ENCODE measurements at regions not wholly inside any gene's neighbourhood (a gene's known extent, or its start where the extent isn't known, plus 50 kb on each side); places are given as distances from the start of the nearest gene placed in this dataset.
"Not testable (repeated sequence)": the region's sequence is repeated elsewhere in the genome, so short reads cannot be mapped to it uniquely, and the experiment has no call there.

- TF ChIP-seq, protein P1, sequence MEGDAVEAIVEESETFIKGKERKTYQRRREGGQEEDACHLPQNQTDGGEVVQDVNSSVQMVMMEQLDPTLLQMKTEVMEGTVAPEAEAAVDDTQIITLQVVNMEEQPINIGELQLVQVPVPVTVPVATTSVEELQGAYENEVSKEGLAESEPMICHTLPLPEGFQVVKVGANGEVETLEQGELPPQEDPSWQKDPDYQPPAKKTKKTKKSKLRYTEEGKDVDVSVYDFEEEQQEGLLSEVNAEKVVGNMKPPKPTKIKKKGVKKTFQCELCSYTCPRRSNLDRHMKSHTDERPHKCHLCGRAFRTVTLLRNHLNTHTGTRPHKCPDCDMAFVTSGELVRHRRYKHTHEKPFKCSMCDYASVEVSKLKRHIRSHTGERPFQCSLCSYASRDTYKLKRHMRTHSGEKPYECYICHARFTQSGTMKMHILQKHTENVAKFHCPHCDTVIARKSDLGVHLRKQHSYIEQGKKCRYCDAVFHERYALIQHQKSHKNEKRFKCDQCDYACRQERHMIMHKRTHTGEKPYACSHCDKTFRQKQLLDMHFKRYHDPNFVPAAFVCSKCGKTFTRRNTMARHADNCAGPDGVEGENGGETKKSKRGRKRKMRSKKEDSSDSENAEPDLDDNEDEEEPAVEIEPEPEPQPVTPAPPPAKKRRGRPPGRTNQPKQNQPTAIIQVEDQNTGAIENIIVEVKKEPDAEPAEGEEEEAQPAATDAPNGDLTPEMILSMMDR (conservative IDR thresholded peaks at IDR 0.05; ENCODE audit: control insufficient read depth, insufficient read depth, low read depth, low read length), result no peak
- no peak for DNase-seq (ENCODE audit: low read depth)
These were observed 960.0 kb upstream of the PCDH20 start for GRCh38 chr13:62375653-62376052.

GRCh38 chr13:62371737-62372136 is 956.1 kb upstream of the PCDH20 start:
- DNase-seq (ENCODE audit: low read depth), result no peak
- TF ChIP-seq, protein P1 (conservative IDR thresholded peaks at IDR 0.05; ENCODE audit: control insufficient read depth, insufficient read depth, low read depth, low read length), result no peak
- no peak overlapping the region for H3K4me3 ChIP-seq (ENCODE audit: control insufficient read depth, low read depth, low read length)

More at GRCh38 chr13:62375653-62376052, 960.0 kb upstream of the PCDH20 start:
- H3K4me3 ChIP-seq (ENCODE audit: control insufficient read depth, low read depth, low read length), result no peak overlapping the region

- H3K4me3 ChIP-seq (ENCODE audit: control insufficient read depth, low read depth, low read length); DNase-seq (ENCODE audit: low read depth): not testable (repeated sequence)
These were observed 952.3 kb upstream of the PCDH20 start for GRCh38 chr13:62367971-62368370.

GRCh38 chr13:62360609-62361008 is 945.0 kb upstream of the PCDH20 start:
- TF ChIP-seq, protein P1 (conservative IDR thresholded peaks at IDR 0.05; ENCODE audit: control insufficient read depth, insufficient read depth, low read depth, low read length), result no peak
- no peak overlapping the region for H3K4me3 ChIP-seq (ENCODE audit: control insufficient read depth, low read depth, low read length)
- DNase-seq (ENCODE audit: low read depth), result no peak

DNA sequence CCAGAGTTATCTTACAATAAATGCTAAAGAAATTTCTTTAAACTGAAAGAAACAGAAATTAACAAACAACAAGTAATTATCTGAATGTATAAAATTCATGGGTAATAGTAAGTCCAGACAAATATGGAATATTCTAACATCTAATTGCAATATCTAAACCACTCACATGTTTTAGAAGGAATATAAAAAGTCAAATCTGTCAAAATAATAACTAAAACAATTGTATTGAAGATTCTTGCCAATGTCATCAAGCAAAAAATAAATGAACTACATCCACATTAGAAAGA is 942.9 kb upstream of the PCDH20 start:
- TF ChIP-seq, protein P1 (conservative IDR thresholded peaks at IDR 0.05; ENCODE audit: control insufficient read depth, insufficient read depth, low read depth, low read length), result no peak
- DNase-seq (ENCODE audit: low read depth), result no peak
- no peak overlapping the region for H3K4me3 ChIP-seq (ENCODE audit: control insufficient read depth, low read depth, low read length)

GRCh38 chr13:62357887-62358645 is 942.4 kb upstream of the PCDH20 start:
- peak; percentile 51 for DNase-seq (ENCODE audit: low read depth)
- H3K4me3 ChIP-seq (ENCODE audit: control insufficient read depth, low read depth, low read length), result no peak overlapping the region
- TF ChIP-seq, protein P1 (conservative IDR thresholded peaks at IDR 0.05; ENCODE audit: control insufficient read depth, insufficient read depth, low read depth, low read length), result peak; percentile 49

DNA sequence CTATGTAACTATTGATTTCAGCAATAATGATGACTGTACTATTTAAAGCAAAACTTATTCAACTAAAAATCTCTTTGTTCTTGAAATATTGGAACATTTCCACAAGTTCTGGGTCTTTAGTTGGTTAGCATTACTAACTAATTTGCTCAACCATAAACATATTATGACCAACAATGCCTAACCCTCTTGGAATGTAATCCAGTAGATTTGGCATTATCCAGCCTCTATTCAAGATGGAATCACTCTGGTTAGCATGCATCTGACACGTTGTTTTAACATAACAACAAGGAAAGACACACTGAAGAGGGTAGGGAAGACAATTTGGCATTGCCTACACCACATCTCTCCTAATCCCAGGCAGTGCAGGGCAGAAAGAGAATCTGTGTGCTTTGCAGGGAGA is 941.3 kb upstream of the PCDH20 start:
- TF ChIP-seq, protein P1 (conservative IDR thresholded peaks at IDR 0.05; ENCODE audit: control insufficient read depth, insufficient read depth, low read depth, low read length), result no peak
- no peak for DNase-seq (ENCODE audit: low read depth)
- no peak overlapping the region for H3K4me3 ChIP-seq (ENCODE audit: control insufficient read depth, low read depth, low read length)

All from fibroblast of mammary gland (primary cell).